ENCODE measurements at regions not wholly inside any gene's neighbourhood (a gene's known extent, or its start where the extent isn't known, plus 50 kb on each side); places are given as distances from the start of the nearest gene placed in this dataset.

DNA sequence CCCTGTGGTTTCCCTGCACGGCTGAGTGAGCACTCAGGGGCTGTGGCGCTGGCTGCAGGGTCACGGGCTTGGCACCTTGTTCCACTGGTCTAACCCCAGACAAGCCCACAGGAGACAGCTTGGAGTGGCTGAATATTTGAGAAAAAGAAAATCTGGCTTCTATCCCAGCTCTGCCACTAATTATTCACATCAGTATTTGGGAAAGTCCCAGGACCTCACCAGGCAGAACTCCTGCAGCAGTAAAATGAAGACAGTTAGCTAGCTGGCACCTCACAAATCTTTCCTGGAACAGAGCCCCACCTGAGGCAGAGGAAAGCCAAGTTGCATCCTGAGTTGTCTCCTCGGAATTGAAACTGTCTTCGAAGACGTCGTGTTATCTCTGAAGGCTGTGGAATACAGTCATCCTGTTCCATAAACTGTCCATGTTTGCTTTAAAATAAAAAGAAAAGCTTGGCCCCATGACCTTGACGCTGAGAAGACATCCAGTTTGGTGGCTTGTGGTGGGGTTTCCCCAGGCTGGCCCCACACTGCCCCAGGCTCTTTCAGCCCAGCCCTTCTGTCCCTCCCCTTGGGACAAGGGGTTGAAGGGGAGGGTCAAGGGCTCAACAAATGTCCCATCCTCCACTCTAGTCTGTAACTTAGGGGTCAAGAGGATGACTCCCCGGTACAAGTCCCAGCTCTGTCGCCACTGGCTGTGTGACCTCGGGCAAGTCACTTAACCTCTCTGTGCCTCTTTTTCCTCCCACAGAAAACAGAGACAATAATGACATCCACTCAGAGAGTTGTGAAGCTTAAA is 93.8 kb upstream of the TMPRSS2 start:
- Histone ChIP-seq H3K36me3 (ENCODE audit: insufficient read depth, low read length) (no peaks in the 10 kb centered on the region), H3K4me3 (ENCODE audit: low read length) (no peak overlapping the region), H3K4me1 (ENCODE audit: control insufficient read depth, insufficient read depth, low read length) (peaks cover 3% of the 10 kb centered on the region), H3K9me3 (replicated peaks; ENCODE audit: low read length) (no peaks in the 10 kb centered on the region), H3K9ac (ENCODE audit: low read depth, low read length) (no peak overlapping the region), H3K27me3 (ENCODE audit: control insufficient read depth, insufficient read depth, low read length) (peaks cover 25% of the 10 kb centered on the region), H3K4me2 (ENCODE audit: low read length) (no peak overlapping the region)

DNA sequence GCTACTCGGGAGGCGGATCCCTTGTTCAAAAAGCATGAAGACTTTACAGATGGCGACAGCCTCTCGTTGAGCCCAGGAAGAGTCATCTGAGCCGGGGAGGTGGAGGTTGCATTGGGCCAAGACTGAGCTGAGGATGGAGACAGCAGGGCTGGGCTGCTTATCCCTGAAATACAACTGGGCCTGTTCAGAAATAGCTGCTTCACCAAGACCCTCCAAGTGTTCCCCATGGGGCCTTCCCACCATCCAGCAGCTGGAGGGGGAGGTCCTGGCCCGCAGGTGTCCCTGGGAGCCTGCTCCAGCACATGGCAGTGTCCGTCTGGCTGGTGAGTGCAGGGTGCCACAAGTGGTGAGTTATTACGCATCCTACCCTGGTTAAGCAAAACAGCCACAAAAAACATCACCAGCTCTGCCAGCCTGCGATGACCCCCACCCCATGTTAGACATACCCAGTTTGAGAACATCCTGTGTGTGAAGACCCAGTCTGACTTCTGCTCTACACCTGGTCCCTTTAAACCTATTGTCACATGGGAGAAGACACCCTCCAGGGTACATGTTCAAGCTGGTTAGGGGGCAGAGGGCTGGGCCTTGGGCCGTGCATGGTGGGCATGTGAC is 93.1 kb upstream of the TMPRSS2 start:
- no peaks in the 10 kb centered on the region for H3K9me3 ChIP-seq (replicated peaks; ENCODE audit: low read length)
- peaks cover 3% of the 10 kb centered on the region for H3K4me1 ChIP-seq (ENCODE audit: control insufficient read depth, insufficient read depth, low read length)
- peaks cover 25% of the 10 kb centered on the region for H3K27me3 ChIP-seq (ENCODE audit: control insufficient read depth, insufficient read depth, low read length)
- H3K9ac ChIP-seq (ENCODE audit: low read depth, low read length): no peak overlapping the region
- no peak overlapping the region for H3K4me3 ChIP-seq (ENCODE audit: low read length)
- H3K4me2 ChIP-seq (ENCODE audit: low read length): no peak overlapping the region
- no peaks in the 10 kb centered on the region for H3K36me3 ChIP-seq (ENCODE audit: insufficient read depth, low read length)

DNA sequence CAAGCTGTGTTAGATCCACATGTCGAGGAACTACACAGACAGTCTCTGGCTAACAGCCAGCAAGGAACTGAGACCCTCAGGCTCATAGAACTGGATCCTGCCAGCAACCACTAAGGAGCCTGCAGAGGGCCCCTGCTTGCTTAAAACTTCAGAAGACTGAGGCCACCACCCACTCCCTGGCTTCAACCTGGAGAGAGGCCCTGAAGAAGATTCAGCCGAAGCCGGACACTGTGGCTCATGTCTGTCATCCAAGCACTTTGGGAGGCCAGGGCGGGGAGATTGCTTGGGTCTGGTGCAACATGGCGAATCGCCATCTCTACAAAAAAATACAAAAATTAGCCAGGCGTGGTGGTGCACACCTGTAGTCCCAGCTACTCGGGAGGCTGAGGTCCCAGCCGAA is 92.6 kb upstream of the TMPRSS2 start:
- H3K9ac ChIP-seq (ENCODE audit: low read depth, low read length): no peak overlapping the region

DNA sequence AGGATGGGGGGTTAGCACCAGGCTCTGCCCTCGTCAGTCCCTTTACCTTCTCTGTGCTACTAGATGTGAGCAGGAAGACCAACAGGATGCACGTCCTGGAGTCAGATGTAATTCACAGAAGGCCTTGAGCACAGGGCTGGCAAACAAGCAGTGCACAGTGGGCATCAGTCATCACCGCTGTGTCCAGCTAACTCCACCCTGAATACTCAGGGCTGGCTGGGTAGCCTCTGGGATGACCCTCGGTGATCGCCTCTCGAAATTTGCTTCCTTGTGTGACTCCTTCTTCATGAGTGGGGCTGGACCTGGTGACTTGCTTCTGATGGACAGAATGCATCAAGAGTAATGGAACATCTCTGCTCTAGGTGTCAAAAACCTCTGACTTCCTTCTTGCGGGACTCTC is 92.2 kb upstream of the TMPRSS2 start:
- Histone ChIP-seq H3K36me3 (ENCODE audit: insufficient read depth, low read length) (no peaks in the 10 kb centered on the region), H3K9me3 (replicated peaks; ENCODE audit: low read length) (no peaks in the 10 kb centered on the region), H3K4me1 (ENCODE audit: control insufficient read depth, insufficient read depth, low read length) (peaks cover 3% of the 10 kb centered on the region), H3K27me3 (ENCODE audit: control insufficient read depth, insufficient read depth, low read length) (peaks cover 22% of the 10 kb centered on the region), H3K9ac (ENCODE audit: low read depth, low read length) (no peak overlapping the region), H3K4me3 (ENCODE audit: low read length) (no peak overlapping the region), H3K4me2 (ENCODE audit: low read length) (no peak overlapping the region)

More for the DNA sequence above, 92.6 kb upstream of the TMPRSS2 start:
- Histone ChIP-seq H3K4me3 (ENCODE audit: low read length) (no peak overlapping the region), H3K36me3 (ENCODE audit: insufficient read depth, low read length) (no peaks in the 10 kb centered on the region), H3K4me2 (ENCODE audit: low read length) (no peak overlapping the region), H3K9me3 (replicated peaks; ENCODE audit: low read length) (no peaks in the 10 kb centered on the region), H3K27me3 (ENCODE audit: control insufficient read depth, insufficient read depth, low read length) (peaks cover 25% of the 10 kb centered on the region), H3K4me1 (ENCODE audit: control insufficient read depth, insufficient read depth, low read length) (peaks cover 3% of the 10 kb centered on the region)

DNA sequence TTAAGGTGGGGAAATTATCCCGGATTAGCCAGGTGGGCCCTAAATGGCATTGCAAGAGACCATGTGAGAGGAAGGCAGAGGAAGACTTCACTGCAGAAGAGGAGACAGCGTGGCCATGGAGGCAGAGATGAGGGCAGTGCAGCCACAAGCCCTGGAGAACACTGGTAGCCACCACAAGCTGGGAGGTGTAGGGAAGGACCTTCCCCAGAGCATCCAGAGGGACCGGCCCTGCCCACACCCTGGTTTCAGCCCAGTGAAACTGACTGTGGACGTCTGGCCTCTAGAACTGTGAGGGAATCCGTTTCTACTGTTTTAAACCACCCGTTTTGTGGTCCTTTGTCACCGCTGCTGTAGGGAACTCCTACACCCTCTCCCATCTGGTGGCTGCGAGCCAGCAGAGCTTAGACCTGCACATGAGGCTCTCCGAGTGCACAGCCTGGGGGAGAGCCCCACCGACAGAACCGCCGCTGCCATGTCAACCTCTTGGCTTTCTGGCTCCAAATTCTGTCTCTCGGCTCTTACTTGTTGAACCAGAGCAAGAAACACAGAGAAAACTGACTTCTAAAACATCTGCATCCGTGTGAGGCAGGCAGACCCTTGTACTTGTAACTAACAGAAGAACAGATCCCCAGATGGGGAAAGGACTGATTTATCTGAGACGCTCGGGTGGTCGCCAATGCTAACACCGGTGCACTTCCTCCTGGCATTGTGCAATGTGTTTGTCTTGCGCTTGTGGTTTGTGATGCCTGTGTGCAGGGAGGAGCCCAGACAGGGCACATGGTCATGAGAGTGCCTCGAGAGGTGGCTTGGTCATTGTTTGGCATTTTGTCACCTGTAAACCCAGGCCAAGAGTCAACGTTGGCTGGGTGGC is 90.8 kb upstream of the TMPRSS2 start:
- Histone ChIP-seq H3K9me3 (replicated peaks; ENCODE audit: low read length) (no peaks in the 10 kb centered on the region), H3K4me2 (ENCODE audit: low read length) (no peak overlapping the region), H3K36me3 (ENCODE audit: insufficient read depth, low read length) (no peaks in the 10 kb centered on the region), H3K4me1 (ENCODE audit: control insufficient read depth, insufficient read depth, low read length) (no peaks in the 10 kb centered on the region), H3K9ac (ENCODE audit: low read depth, low read length) (no peak overlapping the region), H3K27me3 (ENCODE audit: control insufficient read depth, insufficient read depth, low read length) (peaks cover 15% of the 10 kb centered on the region), H3K4me3 (ENCODE audit: low read length) (no peak overlapping the region)

DNA sequence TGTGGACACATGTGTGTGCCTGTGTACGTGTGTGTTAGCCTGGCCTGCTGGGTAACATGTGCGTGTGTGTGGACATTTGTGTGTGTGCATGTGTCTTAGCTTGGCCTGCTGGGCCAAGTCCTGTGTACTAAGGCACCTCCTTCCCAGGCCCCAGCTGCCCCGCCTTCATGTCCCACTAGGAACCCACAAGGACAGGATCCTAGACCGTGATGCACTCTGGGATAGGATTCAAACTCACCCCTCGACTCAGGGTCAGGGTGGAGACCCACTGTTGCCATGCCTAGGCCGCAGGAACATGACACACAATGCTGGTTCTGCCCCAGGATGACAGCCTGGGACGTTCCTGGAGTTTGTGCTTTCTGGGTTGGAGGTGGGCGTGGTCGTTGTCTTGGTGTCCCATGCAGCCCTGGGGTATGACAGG is 89.9 kb upstream of the TMPRSS2 start:
- Histone ChIP-seq H3K4me1 (ENCODE audit: control insufficient read depth, insufficient read depth, low read length) (no peaks in the 10 kb centered on the region), H3K4me2 (ENCODE audit: low read length) (no peak overlapping the region), H3K27me3 (ENCODE audit: control insufficient read depth, insufficient read depth, low read length) (peaks cover 20% of the 10 kb centered on the region), H3K4me3 (ENCODE audit: low read length) (no peak overlapping the region), H3K9ac (ENCODE audit: low read depth, low read length) (no peak overlapping the region), H3K9me3 (replicated peaks; ENCODE audit: low read length) (no peaks in the 10 kb centered on the region), H3K36me3 (ENCODE audit: insufficient read depth, low read length) (no peaks in the 10 kb centered on the region)

DNA sequence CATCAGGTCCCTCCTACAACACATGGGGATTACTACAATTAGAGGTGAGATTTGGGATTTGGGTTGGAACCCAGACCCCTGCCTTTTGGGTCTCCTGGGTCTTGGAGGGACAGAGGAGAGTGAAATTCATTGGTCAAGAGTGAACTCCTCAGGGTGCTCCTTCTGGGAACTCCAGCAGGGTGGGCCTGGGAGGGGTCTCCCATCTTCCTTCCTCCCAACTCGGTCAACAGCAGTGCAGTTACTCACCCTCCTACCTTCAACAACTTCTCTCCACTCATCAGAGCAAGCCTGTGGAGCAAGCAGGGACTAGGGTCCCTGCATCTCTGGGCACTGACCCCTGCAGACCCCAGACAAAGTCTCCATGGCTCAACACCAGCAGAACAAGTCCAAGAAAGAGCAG is 89.3 kb upstream of the TMPRSS2 start:
- H3K4me2 ChIP-seq (ENCODE audit: low read length): no peak overlapping the region
- no peak overlapping the region for H3K9ac ChIP-seq (ENCODE audit: low read depth, low read length)
- no peaks in the 10 kb centered on the region for H3K4me1 ChIP-seq (ENCODE audit: control insufficient read depth, insufficient read depth, low read length)
- no peak overlapping the region for H3K4me3 ChIP-seq (ENCODE audit: low read length)
- H3K36me3 ChIP-seq (ENCODE audit: insufficient read depth, low read length): no peaks in the 10 kb centered on the region
- peaks cover 23% of the 10 kb centered on the region for H3K27me3 ChIP-seq (ENCODE audit: control insufficient read depth, insufficient read depth, low read length)
- H3K9me3 ChIP-seq (replicated peaks; ENCODE audit: low read length): no peaks in the 10 kb centered on the region

DNA sequence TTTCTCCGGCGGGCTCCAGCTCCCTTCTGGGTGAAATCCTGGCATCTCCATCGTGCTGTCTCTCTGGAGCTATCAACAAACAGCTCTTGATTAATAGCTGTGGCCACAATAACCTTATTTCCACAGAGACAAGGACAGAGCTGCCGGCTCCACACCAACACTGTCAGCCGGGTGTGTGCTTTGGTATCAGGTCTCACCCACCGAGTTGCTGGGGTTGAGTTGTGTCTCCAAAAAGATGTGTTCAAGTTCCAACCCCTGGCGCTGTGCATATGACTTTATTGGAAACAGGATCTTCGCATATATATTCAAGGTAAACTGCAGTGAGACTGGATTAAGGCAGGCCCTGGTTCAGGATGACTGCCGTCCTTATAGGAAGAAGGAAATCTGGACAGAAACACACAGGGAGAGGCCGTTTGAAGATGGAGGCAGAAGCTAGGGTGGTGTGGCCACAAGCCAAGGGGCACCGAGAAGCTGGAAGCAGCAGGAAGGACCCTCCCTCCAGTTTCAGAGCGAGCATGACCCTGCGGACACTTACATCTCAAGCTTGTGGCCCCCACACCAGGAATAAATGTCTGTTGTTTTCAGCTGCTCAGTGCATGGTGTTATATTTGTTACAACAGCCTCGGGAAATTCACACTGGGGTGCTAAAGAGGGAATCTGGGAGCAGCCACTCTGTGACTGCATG is 88.4 kb upstream of the TMPRSS2 start:
- Histone ChIP-seq H3K27me3 (ENCODE audit: control insufficient read depth, insufficient read depth, low read length) (peaks cover 18% of the 10 kb centered on the region), H3K4me1 (ENCODE audit: control insufficient read depth, insufficient read depth, low read length) (no peaks in the 10 kb centered on the region), H3K9me3 (replicated peaks; ENCODE audit: low read length) (no peaks in the 10 kb centered on the region), H3K9ac (ENCODE audit: low read depth, low read length) (no peak overlapping the region), H3K4me2 (ENCODE audit: low read length) (no peak overlapping the region), H3K36me3 (ENCODE audit: insufficient read depth, low read length) (no peaks in the 10 kb centered on the region), H3K4me3 (ENCODE audit: low read length) (no peak overlapping the region)

DNA sequence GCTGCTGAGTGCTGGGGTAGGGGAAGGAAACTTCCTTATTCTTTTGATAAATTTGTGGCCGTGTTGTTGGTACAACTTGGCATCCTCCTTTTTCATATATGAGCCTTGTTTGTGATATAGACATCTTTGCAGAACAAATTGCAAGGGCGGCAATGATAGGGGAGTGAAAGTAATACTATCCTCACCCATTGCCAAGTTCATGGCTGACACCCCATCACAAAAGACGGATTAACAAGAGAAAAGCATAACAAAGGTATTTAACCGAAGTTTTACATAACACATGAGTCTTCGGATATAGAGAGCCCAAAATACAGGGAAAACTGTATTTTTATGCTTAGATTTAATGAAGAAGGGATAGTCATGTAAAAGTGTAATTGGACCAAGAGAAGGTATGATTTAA is 86.3 kb upstream of the TMPRSS2 start:
- Histone ChIP-seq H3K36me3 (ENCODE audit: insufficient read depth, low read length) (no peaks in the 10 kb centered on the region), H3K4me1 (ENCODE audit: control insufficient read depth, insufficient read depth, low read length) (no peaks in the 10 kb centered on the region), H3K4me2 (ENCODE audit: low read length) (no peak overlapping the region), H3K9ac (ENCODE audit: low read depth, low read length) (no peak overlapping the region), H3K4me3 (ENCODE audit: low read length) (no peak overlapping the region), H3K9me3 (replicated peaks; ENCODE audit: low read length) (no peaks in the 10 kb centered on the region), H3K27me3 (ENCODE audit: control insufficient read depth, insufficient read depth, low read length) (peaks cover 12% of the 10 kb centered on the region)

DNA sequence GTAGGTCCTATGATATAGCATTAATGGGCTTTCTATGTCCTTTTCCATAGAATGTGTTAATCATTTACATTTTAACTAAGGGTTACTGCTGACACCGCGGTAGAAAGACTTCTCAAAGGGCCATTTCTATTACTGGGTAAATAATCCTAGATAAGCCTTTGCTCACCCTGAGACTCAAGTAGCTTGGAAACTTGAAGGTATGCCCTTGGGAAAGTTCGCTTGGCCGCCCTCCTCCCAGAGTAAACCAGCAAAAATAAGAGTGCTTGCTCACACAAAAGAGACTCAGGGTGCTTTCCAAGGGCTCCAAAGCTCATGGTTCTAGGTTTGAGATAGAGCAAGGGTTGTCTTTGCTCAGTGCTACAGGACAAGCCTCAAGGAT is 85.8 kb upstream of the TMPRSS2 start:
- no peak overlapping the region for H3K4me3 ChIP-seq (ENCODE audit: low read length)
- no peak overlapping the region for H3K9ac ChIP-seq (ENCODE audit: low read depth, low read length)
- no peaks in the 10 kb centered on the region for H3K9me3 ChIP-seq (replicated peaks; ENCODE audit: low read length)
- no peak overlapping the region for H3K4me2 ChIP-seq (ENCODE audit: low read length)
- peaks cover 12% of the 10 kb centered on the region for H3K27me3 ChIP-seq (ENCODE audit: control insufficient read depth, insufficient read depth, low read length)
- no peaks in the 10 kb centered on the region for H3K4me1 ChIP-seq (ENCODE audit: control insufficient read depth, insufficient read depth, low read length)
- no peaks in the 10 kb centered on the region for H3K36me3 ChIP-seq (ENCODE audit: insufficient read depth, low read length)
